Renal cortical epithelial cell (primary cell): ENCODE measurements at regions not wholly inside any gene's neighbourhood (a gene's known extent, or its start where the extent isn't known, plus 50 kb on each side); places are given as distances from the start of the nearest gene placed in this dataset.
"Not testable (repeated sequence)": the region's sequence is repeated elsewhere in the genome, so short reads cannot be mapped to it uniquely, and the experiment has no call there.

ENCODE experiments used
- DNase-seq: peaks from one replicate; pipeline ENCODE4 v3.0.0-alpha.2; 2011; ENCODE audit warnings: low read depth

DNA sequence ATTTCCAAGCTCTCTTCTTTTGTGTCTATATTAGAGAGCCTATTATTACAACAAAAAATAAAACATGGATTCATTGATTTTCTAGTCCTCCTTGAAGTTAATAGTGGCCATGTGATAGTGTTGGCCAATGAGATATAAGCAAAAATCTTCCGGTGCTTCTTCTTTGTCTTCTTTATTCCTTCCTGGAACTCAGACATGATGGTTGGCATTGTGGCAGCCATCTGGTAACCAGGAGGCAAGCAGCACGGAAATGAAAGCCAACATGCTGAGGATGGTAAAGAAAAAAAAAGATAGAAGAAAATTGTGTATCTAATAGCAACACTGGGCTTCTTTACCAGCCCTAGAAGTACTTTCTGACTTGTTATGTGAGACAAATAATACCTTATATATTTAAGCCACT is 50.8 kb upstream of the SEL1L start:
- DNase-seq, result no peak

DNA sequence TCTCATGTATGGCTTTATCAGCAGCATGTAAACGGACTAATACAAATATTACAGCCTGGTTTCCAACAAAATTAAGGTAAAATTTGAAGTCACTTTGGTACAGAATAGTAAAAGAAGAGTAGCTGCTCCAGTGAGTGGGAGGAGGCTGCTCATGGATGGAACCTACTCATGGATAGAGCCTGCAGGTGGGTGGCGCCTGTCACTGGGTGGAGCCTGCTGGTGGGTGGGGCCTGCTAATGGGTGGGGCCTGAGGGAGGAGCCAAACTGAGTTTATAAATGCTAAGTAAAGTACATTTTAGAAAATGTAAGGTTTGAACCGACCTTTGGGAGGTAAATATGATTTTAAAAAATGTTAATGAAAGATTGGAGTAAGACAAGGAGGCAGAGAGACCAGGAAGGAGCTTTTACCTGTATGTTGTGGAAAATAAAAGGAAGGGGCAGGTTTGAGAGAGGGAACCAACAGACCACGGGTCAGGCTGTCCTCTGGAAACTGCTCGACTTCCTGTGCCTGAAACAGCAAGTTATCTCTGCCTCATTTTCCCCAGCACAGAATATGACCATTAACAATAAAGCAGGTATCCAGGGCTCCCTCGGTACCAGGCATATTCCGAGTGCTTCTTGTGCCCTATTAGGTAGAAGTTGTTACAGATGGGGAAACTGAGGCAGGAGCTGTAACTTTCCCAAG is 55.9 kb upstream of the SEL1L start:
- no peak for DNase-seq

GRCh38 chr14:81591266-81591665 is 57.6 kb upstream of the SEL1L start:
- no peak for DNase-seq

DNA sequence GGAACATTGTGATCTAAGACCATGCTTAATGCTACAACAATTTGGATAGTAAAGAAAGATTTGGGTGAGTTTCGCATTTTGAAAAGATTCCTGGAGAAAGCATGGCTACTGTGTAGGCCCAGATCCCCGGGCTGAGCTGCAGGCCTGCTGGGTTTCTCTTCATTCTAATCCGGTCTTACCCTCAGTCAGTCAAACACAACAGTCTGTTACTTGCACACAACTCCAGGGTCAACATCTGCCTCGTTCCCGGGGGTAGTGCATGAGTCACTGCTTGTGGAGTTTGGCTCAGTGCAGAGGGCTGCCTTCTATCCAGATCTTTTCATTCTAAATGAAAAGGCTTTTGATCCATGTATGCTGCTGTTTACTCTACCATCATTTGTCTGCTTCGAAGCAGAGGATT is 60.4 kb upstream of the SEL1L start:
- DNase-seq, result no peak

DNA sequence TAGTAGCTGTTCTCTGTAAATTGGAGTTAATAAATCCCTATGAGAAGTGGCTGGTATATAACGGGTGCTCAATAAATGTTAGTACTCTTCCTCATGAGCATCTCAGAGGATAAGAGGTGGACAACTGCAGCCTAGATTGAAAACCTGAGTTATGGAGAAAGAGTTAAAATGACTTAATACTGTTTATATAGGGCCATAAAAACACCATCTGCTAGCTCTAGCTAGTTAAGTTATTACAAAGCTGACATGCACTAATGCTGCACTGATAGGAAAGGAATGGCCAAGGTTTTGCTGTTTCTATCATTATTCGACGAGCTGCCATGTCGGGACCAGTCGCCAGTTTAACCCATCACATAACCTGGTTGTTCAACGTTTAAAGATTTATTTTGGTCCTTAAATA is 72.0 kb upstream of the SEL1L start:
- no peak for DNase-seq

DNA sequence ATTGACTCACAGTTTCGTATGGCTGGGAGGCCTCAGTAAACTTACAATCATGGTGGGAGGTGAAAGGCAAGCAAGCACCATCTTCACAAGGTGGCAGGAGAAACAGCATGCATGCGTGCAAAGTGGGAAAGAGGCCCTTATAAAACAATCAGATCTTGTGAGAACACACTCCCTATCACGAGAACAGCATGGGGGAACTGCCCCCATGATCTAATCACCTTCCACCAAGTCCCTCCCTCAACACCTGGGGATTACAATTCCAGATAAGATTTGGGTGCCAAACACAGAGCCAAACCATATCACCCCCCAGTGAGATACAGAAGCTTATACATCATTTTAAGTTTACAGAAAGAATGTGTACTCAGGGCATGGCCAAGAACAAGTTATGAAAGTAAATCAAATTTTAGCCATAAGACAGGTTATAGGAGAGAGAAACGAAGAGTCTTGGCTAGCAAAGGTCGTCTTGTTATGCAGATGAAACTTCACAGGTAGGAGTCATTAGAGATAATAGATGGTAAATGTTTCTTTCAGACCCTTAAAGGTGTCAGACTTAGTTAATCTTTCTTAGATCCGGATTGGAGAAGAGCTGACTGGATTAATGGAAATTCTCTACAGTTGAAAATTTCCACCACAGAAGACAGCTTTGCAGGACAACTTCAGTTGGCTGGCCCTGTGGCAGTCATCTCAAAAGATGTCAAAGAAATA is 79.8 kb upstream of the SEL1L start:
- DNase-seq, result no peak

DNA sequence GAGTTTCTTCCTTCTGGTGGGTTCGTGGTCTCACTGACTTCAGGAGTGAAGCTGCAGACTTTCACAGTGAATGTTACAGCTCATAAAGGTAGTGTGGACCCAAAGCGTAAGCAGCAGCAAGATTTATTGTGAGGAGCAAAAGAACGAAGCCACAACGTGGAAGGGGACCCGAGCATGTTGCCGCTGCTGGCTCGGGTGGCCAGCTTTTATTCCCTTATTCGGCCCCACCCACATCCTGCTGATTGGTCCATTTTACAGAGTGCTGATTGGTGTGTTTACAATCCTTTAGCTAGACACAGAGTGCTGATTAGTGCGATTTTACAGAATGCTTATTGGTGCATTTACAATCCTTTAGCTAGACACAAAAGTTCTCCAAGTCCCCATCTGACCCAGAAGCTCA is 80.6 kb upstream of the SEL1L start:
- not testable (repeated sequence) for DNase-seq

DNA sequence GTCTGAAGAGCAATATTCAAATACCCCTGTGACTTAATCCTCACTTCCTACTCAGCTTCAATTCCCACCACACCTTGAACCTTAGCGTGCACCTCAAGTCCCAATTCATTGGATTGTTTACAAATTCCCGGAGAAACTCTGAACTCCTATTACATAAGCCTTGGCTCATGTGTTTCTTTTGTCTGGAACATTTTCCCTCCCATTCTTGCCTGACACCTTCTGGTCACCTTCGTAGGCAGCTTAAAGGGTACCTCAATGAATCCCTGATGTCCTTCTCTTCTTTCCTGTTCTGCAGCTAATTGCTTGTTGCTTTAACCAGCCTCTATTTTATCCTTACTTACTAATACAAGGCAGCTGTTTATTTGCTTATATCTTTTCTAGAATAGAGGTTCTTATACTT is 85.0 kb upstream of the SEL1L start:
- DNase-seq, result no peak

GRCh38 chr14:81619816-81620215 is 86.2 kb upstream of the SEL1L start:
- no peak for DNase-seq

DNA sequence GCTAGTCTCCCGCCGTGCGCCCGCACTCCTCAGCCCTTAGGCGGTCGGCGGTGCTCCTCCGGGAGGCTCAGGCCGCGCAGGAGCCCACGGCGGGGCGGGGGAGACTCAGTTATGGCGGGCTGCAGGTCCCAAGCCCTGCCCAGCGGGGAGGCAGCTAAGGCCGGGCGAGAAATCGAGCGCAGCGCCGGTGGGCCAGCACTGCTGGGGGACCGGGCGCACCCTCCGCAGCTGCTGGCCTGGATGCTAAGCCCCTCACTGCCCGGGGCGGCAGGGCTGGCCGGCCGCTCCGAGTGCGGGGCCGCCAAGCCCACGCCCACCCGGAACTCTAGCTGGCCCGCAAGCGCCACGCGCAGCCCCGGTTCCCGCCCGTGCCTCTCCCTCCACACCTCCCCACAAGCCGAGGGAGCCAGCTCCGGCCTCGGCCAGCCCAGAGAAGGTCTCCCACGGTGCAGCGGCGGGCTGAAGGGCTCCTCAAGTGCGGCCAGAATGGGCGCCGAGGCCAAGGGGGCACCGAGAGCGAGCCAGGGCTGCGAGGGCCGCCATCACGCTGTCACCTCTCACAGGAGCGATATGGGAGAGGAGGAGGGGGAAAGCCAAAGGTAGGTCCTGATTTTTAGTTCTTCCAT is 90.2 kb upstream of the SEL1L start:
- not testable (repeated sequence) for DNase-seq

DNA sequence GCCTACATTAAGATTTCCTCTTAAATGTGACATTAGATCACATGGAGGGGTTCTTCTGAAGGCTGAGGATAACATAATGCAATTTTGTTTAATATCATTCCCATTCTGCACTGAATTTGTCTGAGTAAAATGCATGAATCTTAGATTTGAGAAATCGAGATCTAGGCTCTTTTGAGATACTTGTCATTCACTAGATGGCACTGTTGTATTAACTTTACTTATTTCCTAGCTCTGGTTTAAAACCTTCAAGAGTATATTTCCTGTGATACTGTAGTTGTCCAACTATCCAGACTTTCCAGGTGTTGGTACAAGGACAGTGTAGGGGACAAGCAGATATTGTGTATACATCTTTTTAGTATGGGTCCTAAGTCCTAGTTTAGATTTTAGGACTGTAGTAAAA is 91.7 kb upstream of the SEL1L start:
- peak; percentile 58 for DNase-seq

DNA sequence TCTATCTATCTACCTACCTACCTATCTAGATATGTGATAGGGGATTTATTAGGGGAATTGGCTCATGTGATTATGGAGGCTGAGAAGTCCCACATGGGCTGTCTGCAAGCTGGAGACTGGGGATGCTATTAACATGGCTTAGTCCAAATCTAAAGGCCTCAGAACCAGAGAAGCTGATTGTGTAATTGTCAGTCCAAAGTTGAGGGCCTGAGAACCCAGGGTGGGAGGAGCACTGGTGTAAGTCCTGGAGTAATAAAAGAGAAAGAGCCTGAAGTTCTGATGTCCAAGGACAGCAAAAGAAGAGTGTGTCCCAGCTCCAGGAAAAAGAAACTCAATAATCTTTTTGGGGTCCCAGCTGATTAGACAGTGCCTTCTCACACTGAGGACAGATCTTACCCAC is 98.5 kb upstream of the SEL1L start:
- no peak for DNase-seq

- no peak for DNase-seq
These were observed 99.8 kb upstream of the SEL1L start for GRCh38 chr14:81633496-81633895.

DNA sequence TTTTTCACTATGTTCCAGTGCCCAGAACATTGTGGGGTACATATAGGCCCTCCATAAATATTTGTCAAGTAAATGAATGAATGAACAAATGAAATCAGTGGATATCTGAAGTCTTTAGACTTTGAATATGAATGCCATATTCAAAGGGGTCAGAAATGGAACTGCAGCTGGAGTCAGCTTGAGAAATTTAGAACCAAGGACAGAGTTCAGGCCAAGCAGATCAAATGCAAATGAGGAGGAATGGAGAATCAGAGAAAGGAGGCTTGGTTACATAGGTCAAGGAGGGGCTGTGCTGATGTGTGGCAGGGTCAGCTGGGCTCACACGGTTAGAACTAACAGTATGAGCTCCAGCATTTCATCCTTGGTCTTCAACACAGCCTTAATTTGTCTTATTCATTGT is 104.0 kb upstream of the SEL1L start:
- DNase-seq, result no peak

GRCh38 chr14:81638656-81639280 is 105.1 kb upstream of the SEL1L start:
- no peak for DNase-seq

- no peak for DNase-seq
These were observed 120.0 kb upstream of the SEL1L start for GRCh38 chr14:81653626-81654025.

- no peak for DNase-seq
These were observed 122.0 kb upstream of the SEL1L start for GRCh38 chr14:81655423-81656314.

- DNase-seq, result no peak
These were observed 123.2 kb upstream of the SEL1L start for GRCh38 chr14:81656811-81657210.

DNA sequence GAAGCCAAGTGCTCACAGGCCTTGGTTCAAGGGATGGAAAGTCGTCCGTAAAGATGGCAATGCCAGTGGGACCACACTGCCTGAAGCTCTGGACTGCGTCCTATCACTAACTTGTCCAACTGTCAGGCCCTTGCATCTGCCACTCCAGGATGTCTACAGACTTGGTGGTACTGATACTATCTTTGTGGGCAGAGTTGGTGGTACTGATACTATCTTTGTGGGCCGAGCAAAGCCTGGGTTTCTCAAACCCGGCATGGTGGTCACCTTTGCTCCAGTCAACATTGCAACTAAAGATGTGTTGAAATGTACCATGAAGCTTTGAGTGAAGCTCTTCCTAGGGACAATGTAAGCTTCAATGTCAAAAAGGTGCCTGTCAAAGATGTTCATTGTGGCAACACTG is 128.4 kb upstream of the SEL1L start:
- DNase-seq, result no peak

DNA sequence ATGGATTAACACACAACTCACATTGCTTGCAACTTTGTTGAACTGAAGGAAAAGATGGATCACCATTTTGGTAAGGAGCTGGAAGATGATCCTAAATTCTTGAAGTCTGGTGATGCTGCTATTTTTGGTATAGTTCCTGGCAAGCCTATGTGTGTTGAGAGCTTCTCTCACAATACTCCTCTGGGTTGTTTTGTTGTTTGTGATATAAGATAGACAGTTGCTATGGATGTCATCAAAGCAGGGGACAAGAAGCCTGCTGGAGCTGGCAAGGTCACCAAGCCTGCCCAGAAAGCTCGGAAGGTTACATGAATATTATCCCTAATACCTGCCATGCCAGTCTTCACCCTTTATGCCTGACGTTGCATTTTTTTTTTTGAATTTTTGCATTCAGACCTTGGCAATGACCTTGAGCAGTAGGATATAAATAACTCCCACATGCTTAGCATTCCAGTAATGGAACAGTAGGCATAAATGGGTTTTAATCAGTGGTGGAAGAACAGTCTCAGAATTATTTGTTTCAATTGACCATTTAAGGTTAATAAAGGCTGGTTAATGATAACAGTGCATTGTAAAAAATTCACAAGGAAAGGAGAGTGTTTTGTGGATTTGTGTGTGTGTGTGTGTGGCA is 129.0 kb upstream of the SEL1L start:
- peak; percentile 2 for DNase-seq

- no peak for DNase-seq
These were observed 135.1 kb upstream of the SEL1L start for GRCh38 chr14:81668626-81669274.
